HEK293 (cell line): ENCODE measurements at regions not wholly inside any gene's neighbourhood (a gene's known extent, or its start where the extent isn't known, plus 50 kb on each side); places are given as distances from the start of the nearest gene placed in this dataset.

ENCODE experiments used
- FEZF1 ChIP-seq: fragments of 450-650 bp; formaldehyde crosslinking; IDR thresholded peaks from 2 replicates; pipeline ENCODE4 v1.5.1; 2016; ENCODE audit warnings: missing biosample characterization, missing genetic modification characterization
- GLIS2 ChIP-seq: fragments of 450-650 bp; formaldehyde crosslinking; IDR thresholded peaks from 2 replicates; pipeline ENCODE4 v1.5.1; 2016; ENCODE audit warnings: missing biosample characterization, missing genetic modification characterization
- RBAK ChIP-seq: fragments of 450-650 bp; formaldehyde crosslinking; IDR thresholded peaks from 2 replicates; pipeline ENCODE4 v1.5.1; 2016; ENCODE audit warnings: missing biosample characterization, missing genetic modification characterization
- REST ChIP-seq: fragments of 450-650 bp; formaldehyde crosslinking; IDR thresholded peaks from 2 replicates; pipeline ENCODE4 v1.5.1; 2016; ENCODE audit warnings: missing biosample characterization, missing genetic modification characterization
- TCF7L2 ChIP-seq: IDR thresholded peaks from 2 replicates; pipeline ENCODE4 v1.6.1; 2011; ENCODE audit warnings: low read depth, mild to moderate bottlenecking, inconsistent platforms, low read length, moderate library complexity, borderline replicate concordance
- ZNF398 ChIP-seq: fragments of 450-650 bp; formaldehyde crosslinking; IDR thresholded peaks from 2 replicates; pipeline ENCODE4 v1.5.1; 2017; ENCODE audit warnings: missing biosample characterization, missing genetic modification characterization
- ZNF501 ChIP-seq: fragments of 450-650 bp; formaldehyde crosslinking; IDR thresholded peaks from 2 replicates; pipeline ENCODE4 v1.5.1; 2016; ENCODE audit warnings: missing biosample characterization, missing genetic modification characterization
- ZNF521 ChIP-seq: fragments of 450-650 bp; formaldehyde crosslinking; IDR thresholded peaks from 2 replicates; pipeline ENCODE4 v1.5.1; 2017; ENCODE audit warnings: missing biosample characterization, mild to moderate bottlenecking, missing genetic modification characterization
- ZNF660 ChIP-seq: fragments of 450-650 bp; IDR thresholded peaks from 2 replicates; pipeline ENCODE4 v1.5.1; 2018; ENCODE audit warnings: missing biosample characterization, mild to moderate bottlenecking, missing genetic modification characterization
- ZNF76 ChIP-seq: fragments of 450-650 bp; formaldehyde crosslinking; IDR thresholded peaks from 2 replicates; pipeline ENCODE4; 2016; ENCODE audit warnings: low read depth, missing biosample characterization, missing genetic modification characterization, borderline replicate concordance
- TF ChIP-seq, protein P1 (sequence below): fragments of 450-650 bp; formaldehyde crosslinking; IDR thresholded peaks from 2 replicates; pipeline ENCODE4 v1.5.1; 2016; ENCODE audit warnings: missing biosample characterization, missing genetic modification characterization
- TF ChIP-seq, protein P2 (sequence below): fragments of 450-650 bp; formaldehyde crosslinking; IDR thresholded peaks from 2 replicates; pipeline ENCODE4 v1.5.1; 2016; ENCODE audit warnings: missing biosample characterization, missing genetic modification characterization

GRCh38 chr2:11053546-11053945, 101.7 kb upstream of the SLC66A3 start:
- TF ChIP-seq RBAK (tag by site-specific recombination) (no peak), ZNF660 (tag by site-specific recombination) (no peak), TCF7L2 (no peak), GLIS2 (no peak), FEZF1 (tag by site-specific recombination) (no peak), REST (tag by site-specific recombination) (no peak), ZNF398 (tag by site-specific recombination) (no peak), ZNF76 (tag by site-specific recombination) (no peak), ZNF521 (tag by site-specific recombination) (no peak), ZNF501 (tag by site-specific recombination) (no peak)
- TF ChIP-seq, protein P1, sequence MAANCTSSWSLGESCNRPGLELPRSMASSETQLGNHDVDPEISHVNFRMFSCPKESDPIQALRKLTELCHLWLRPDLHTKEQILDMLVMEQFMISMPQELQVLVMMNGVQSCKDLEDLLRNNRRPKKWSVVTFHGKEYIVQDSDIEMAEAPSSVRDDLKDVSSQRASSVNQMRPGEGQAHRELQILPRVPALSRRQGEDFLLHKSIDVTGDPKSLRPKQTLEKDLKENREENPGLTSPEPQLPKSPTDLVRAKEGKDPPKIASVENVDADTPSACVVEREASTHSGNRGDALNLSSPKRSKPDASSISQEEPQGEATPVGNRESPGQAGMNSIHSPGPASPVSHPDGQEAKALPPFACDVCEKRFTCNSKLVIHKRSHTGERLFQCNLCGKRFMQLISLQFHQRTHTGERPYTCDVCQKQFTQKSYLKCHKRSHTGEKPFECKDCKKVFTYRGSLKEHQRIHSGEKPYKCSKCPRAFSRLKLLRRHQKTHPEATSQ (tag by site-specific recombination), result no peak
- TF ChIP-seq, protein P2, sequence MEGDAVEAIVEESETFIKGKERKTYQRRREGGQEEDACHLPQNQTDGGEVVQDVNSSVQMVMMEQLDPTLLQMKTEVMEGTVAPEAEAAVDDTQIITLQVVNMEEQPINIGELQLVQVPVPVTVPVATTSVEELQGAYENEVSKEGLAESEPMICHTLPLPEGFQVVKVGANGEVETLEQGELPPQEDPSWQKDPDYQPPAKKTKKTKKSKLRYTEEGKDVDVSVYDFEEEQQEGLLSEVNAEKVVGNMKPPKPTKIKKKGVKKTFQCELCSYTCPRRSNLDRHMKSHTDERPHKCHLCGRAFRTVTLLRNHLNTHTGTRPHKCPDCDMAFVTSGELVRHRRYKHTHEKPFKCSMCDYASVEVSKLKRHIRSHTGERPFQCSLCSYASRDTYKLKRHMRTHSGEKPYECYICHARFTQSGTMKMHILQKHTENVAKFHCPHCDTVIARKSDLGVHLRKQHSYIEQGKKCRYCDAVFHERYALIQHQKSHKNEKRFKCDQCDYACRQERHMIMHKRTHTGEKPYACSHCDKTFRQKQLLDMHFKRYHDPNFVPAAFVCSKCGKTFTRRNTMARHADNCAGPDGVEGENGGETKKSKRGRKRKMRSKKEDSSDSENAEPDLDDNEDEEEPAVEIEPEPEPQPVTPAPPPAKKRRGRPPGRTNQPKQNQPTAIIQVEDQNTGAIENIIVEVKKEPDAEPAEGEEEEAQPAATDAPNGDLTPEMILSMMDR (tag by site-specific recombination), result no peak
